ENCODE measurements at regions not wholly inside any gene's neighbourhood (a gene's known extent, or its start where the extent isn't known, plus 50 kb on each side); places are given as distances from the start of the nearest gene placed in this dataset.

DNA sequence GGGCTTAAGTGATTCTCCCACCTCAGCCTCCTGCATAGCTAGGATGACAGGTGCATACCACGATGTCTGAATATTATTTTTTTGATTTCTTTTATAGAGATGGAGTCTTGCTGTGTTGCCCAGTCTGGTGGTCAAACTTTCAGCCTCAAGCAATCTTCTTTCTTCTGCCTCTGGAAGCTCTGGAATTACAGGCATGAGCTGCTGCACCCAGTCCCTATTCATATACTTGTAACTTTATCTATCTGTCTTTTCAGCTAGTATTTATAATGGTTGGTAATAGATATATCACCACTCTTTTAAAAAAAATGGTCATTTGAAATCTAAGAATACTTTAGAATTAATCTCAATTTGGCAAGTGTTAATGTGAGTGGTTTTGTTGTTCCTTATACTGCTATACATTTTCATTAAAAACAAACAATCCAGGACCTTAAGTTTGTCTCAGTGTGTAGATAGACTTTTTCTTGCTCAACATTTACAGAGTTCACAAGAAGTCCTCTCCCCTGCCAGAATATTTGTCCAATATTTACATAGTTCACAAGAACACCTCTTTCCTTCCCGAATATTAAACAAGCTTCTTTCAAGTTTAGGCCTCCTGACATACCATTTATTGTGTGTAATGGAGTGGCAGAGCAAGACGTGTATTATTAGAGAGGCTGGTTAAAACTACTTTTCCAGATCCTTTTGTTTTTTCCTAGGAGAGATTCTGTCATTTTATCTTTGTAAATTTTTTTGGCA, 1197.4 kb upstream of the ADGRL3 start:
- no peak for DNase-seq (ENCODE audit: low read depth)

DNA sequence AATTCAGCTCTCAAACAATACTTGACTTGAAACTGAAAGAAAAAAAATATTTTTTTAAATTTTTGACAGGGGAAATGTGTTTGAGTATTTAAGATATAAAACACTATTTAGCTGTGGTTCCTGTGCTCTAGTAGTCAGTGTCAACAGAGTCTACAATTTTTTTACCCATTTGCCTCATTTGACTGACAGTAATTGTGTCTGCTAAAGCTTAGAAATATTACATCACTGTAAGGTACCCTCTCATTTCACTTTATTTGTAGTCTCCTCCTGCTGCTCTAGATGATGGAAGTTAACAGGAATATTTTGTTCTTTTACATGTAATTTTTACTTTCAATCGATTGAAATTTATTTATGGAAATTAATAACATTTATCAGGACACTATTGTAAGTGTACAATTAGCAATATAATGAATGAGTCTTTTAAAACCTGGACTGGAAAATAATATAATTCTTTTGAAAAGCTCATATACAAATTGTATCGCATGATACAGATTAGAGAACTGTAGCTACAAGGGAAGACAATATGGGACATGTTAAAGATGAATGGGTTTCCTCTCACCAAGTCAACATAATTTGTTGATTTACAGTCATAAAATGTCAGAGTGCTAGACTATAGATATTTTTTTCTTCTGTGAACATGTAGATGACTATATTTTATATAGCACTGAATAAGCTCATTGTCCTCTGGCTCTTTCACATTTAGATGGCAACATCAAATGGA, 1186.5 kb upstream of the ADGRL3 start:
- DNase-seq (ENCODE audit: low read depth), result no peak

DNA sequence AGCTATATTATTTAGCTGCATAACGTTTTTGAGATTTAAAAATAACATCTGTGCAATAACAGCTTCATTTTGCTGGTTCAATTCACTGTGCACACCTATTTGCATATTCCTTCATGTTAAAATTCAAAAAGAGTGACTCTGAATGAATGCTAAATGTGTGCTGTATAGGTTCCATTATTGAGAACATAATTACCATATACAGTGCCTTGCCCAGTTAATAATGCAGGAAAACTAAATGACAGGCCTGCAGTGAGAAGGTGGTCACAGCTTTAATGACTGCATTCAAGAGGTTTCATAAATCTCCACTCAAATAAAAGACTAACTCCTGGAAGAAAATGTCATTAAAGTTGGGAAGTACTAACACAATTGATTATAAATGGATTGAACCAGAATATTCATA, 1183.2 kb upstream of the ADGRL3 start:
- no peak for DNase-seq (ENCODE audit: low read depth)

DNA sequence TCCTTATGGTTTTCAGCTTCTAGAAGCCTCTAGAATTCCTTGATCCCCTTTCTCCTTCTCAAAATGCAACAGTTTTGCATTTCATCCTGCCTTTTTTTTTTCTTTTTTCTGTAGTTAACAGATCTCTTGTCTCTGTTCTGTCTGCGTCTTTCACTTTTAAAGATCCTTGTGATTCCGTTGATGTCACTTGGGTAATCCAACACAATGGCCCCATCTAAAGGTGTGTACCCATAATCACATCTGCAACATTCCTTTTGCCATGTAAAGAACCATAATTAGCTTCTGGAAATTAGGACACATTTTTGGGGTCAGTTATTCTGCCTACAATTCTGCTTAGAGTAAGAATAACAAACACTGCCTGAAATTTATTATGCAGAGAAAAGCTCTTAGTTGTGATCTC, 1180.9 kb upstream of the ADGRL3 start:
- DNase-seq (ENCODE audit: low read depth), result no peak

DNA sequence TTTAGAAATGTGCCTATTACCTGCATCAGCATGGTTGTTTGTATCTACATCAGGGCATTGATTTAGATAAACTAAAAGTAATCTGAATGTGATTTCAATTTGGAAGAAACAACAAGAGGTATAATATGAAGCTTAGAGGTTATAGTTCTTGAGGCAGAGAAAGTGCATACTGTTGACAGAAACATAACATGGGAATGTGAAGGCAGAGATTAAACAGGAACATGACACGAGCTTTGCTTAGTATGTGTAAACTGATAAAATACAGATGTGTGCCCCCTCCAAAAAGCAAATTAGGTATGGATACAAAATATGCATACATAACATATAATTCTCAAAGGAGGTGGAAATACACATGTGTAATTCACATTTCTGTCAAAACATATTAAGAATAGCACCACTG, 1180.2 kb upstream of the ADGRL3 start:
- no peak for DNase-seq (ENCODE audit: low read depth)

DNA sequence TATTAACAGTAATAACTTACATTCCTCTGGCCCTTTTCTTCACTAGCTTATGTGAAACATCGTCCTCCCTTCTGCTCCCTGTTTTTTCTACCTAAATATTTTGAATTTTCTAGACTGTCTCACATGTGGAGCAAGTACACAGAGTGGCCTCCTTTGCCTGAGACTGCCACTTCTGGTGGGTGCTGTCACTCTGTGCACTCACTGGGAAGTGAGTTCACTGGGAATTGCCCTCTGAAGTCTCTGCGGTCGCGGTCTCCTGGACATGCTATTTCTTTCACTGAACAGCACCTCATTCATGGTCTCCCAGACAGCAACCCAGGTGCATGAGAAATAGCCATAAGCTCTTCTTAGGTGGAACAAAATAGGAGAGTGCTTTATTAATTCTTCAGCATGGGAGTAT, 1179.7 kb upstream of the ADGRL3 start:
- DNase-seq (ENCODE audit: low read depth), result no peak

DNA sequence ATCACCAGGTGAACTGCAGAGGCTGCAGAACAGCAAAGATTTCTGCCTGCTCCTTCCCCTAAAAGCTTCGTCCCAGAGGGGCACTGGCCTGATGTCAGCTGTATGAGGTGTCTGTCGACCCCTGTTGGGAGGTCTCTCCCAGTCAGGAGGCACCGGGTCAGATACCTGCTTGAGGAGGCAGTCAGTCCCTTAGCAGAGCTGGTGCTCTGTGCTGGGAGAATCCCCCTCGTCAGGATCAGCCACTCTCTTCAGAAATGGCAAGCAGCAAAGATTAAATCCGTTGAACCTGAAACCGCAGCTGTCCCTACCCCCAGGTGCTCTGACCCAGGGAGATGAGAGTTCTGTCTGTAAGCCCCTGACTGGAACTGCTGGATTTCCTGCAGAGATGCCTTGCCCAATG, 1166.3 kb upstream of the ADGRL3 start:
- no peak for DNase-seq (ENCODE audit: low read depth)

DNA sequence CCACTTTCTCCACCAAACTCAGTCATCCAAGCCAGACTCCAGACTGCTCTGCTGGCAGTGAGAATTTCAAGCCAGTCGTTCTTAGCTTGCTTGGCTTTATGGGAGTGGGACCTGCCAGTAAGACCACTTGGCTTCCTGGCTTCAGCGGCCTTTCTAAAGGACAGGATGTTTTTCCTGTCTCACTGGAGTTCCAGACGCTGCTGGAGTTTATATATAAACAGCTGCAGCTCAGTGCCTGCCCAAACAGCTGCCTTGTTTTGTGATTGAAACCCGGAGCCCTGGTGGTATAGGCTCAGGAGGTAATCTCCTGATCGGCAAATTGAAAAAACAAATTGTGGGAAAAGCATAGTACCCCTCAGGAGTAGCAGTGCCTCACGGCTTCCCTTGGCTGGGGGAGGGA, 1165.8 kb upstream of the ADGRL3 start:
- no peak for DNase-seq (ENCODE audit: low read depth)

DNA sequence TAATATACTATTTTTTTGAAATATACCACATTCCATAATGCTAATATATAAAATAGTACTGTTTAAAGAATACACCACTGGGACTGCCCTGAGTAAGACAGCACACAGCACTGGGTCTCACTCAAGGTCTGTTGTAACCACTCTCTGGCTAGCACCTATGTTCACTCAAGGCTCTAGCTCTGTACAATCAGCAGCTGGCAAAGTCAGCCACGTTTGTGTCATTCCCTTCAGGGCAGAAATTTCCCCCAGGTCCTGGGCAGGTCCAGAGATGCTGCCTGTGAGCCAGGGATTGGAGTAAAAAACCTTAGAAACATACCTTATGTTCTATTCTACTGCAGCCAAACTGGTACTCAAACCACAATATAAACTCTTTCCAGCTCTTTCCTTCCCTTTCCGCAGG, 1160.2 kb upstream of the ADGRL3 start:
- DNase-seq (ENCODE audit: low read depth), result no peak

DNA sequence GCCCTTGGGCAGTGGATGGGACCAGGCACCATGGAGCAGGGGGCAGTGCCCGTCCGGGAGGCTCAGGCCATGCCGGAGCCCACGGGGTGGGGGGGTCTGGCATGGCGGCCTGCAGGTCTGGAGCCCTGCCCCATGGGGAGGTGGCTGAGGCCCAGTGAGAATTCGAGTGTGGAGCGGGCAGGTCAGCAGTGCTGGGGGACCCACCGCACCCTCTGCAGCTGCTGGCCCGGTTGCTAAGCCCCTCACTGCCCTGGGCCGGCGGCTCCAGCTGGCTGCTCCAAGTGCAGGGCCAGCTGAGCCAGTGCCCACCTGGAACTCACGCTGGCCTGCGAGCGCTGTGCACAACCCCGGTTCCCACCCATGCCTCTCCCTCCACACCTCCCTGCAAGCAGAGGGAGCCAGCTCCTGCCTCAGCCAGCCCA, 1157.9 kb upstream of the ADGRL3 start:
- DNase-seq (ENCODE audit: low read depth), result no peak

DNA sequence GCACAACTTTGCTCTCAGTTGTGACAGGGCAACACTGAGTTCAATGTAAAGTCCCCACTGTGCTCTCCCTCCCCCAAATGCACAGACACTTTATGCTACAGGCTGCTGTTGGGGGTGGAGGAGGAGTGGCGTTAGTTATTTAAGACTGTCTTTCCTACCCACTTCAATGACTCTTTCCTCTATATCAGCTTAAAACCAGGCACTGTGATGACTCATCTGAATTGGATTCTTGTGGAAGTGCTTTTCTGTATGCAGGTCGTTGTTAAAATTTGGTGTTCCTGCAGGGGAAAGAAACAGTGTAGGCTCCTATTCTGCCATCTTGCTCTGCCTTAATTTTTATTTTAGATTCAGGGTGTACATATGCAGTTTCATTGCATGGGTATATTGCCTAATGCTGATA, 1157.2 kb upstream of the ADGRL3 start:
- DNase-seq (ENCODE audit: low read depth), result no peak

DNA sequence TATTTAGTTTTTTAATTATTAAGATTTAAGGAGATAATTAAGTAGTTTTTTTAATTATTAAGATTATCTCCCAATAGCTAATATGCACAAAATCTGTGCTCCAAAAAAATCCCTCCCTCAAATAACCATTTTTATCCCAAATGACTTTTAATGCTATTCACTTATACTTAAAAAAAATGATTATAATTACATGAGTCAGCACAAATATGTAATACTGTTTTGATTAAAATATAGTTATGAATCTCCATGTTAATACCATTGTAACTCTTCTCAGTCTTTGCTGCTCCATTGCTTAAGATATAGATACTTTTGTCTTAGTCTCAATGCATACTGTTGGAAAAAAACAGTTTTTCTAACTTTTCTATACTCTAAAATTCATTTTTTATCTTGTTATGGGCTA, 1121.1 kb upstream of the ADGRL3 start:
- DNase-seq (ENCODE audit: low read depth), result no peak

DNA sequence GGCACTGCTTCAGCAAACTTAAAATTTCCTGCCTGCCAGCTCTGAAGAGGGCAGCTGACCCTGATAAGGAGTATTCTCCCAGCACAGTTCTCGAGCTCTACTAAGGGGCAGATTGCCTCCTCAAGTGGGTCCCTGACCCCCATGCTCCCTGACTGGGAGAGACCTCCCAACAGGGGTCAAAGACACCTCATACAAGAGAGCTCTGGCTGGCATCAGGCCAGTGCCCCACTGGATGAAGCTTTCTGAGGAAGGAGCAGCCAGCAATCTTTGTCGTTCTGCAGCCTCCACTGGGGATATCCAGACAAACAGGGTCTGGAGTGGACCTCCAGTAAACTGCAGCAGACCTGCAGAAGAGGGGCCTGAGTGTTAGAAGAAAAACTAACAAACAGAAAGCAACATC, 1118.3 kb upstream of the ADGRL3 start:
- no peak for DNase-seq (ENCODE audit: low read depth)

DNA sequence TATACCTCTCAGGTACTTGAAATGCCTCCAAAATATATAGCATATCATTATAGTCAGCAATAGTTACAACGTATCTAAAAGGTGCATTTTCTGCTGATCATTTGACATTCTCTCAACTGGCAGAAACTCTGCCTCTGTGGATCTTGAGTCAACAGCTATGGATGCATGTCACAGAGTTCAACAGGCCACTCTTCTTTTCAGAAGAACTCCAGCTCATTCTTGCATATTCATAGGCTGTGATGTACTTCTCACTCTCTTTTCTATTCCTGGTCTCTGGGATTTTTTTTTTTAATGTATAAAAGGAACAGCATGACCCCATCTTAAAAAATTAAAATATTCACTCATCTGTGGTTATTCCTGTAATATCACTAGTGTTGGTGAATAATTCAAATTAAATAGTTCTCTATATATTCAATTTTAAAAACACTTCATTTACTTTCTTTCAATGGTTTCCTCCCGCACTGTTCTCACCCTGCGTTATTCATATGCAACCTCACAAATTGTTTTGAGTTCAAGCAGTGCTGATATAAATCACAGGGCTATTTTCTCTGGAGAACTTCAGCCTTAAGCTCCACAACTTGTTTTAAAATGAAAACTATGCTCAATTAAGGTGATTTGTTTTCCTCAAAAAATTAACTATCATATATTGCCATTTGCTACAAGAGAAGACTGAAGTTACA, 1111.2 kb upstream of the ADGRL3 start:
- DNase-seq (ENCODE audit: low read depth), result no peak

DNA sequence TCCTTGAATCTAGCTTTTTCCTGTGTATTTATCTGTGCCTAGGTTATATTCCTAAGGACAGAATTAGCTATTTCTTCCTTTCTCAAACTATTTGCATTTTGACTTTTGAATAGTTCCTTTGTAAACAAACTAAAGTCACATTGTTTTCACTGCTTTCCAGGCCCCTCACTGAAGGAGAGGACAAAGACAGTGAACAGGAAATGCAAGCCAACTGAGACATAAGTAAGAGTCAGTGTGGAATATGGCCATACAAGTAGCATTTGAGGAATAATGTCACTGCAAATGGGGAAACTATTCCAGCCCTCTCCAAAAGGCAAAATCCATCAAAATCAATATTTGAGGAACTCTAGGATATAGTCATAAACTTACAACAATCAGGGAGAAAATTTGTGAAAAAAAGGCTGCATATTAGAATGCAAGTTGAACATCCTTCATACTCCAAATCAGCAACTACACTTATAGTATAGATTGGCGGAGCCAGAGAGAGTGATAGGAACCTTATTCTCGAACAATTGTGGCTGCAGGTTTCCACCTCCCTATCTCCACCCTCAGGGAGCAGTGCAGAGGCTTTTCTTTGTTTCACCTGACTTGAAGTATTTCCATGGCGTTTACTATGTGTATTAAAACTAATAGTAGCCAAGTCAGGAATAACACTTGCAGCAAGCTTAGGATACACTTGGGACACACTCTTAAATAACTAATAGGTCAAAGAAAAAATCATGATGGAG, 1110.4 kb upstream of the ADGRL3 start:
- DNase-seq (ENCODE audit: low read depth), result no peak

DNA sequence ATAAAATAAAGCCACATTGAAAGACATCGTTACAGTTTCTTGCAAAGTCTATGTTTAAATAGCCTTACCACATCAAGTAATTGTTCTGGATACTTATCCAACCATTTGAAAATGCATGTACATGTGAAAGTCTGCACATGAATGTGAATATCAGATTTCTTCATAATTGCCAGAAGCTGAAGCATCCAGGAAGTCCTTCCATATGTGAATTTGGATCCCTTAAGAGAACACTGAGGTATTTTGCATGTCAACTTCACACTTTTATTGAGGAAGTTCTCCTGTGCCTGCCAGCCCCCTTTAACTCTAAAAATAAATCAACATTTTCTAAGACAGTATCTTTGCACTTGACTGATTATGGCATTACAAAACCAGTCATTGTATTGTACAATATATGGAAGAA, 1103.5 kb upstream of the ADGRL3 start:
- DNase-seq (ENCODE audit: low read depth), result no peak

DNA sequence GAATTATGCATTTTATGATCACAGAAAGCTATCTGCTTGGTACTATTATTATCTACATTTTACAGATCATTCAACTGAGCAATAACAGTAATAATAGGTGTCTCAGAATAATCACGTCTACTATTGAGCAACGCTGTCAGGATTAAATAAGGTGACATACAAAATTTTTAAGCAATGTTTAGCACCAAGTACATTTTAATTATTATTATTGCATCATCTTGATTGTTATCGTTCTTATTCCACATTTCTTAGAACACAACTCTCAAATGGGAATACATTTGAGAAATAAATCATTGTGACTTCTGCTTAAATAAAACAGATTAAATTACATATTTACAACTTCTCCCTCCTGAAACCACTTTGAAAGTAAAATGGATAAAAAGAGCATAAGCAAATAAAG, 1083.5 kb upstream of the ADGRL3 start:
- no peak for DNase-seq (ENCODE audit: low read depth)

DNA sequence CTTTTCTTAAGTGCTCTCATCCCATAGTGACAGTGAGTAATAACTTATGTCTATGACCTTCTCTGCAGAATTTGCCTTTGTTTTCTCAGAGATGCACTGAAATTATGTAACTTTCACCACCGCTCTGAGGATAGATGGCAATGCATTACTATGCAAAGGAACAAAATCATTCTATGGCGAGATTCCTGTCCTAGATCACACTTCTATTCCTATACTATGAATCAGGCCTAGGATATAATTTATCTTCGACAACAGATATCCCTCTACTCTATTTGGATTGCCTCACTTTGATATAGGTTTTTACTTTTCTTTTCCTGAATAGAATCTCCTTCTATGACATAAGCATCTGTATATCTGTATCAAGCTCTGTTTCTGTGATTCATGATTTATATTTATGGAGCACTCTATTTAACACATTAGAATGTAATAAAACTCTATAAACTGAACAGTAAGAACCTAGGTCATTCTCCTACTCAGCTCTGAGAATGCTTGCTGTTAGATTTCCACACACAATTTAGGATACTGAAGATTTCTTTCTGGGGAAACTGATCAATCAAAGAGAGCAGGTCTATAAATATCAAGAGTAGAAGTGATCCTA, 1082.3 kb upstream of the ADGRL3 start:
- DNase-seq (ENCODE audit: low read depth), result no peak

DNA sequence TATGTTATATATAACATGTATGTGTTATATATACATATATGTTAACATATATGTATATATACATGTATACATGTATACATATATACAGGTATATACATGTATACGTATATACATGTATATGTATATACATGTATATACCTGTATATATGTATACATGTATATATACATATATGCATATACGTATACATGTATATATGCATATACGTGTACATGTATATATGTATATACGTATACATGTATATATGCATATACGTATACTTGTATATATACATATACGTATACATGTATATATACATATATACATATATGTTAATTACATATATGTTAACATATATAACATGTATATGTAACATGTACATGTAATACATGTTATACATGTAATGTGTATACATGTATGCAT, 1077.3 kb upstream of the ADGRL3 start:
- DNase-seq (ENCODE audit: low read depth), result no peak

DNA sequence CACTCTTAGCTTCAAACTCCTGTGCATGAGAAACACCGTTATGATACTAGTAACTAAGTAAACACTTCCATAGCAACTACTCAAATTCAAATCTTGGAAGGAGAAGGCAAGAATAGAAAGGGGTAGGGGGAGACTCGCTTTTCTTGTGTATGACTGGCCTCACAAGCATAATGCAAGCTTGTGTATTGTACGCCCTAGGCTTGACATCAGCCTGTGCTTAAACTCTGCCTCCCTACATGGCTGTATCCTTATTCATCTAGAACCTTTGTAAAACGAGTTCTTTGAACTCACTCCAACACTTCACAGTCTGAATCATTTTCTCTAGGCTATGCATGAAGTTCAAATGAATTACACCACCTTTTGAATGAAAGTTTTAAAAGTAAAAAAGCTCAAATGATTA, 1071.2 kb upstream of the ADGRL3 start:
- no peak for DNase-seq (ENCODE audit: low read depth)

DNA sequence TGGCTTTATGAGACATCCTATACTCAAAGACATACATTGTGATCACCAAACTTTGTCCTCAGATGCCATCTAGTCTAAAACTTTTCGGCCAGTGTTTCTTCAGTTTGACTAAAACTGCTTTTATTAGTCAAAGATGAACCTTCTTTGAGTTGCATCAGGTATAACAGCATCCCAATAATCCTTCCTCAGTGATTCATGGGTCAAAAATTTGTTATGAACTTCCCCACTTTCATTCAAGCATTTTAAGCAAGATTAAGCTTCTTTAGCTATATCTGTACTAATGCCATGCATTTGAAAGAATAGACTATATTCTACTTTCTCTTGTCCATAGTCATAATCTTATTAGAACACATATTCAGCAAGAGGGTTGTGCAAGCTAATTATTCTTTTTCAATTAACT, 1070.4 kb upstream of the ADGRL3 start:
- DNase-seq (ENCODE audit: low read depth), result no peak

DNA sequence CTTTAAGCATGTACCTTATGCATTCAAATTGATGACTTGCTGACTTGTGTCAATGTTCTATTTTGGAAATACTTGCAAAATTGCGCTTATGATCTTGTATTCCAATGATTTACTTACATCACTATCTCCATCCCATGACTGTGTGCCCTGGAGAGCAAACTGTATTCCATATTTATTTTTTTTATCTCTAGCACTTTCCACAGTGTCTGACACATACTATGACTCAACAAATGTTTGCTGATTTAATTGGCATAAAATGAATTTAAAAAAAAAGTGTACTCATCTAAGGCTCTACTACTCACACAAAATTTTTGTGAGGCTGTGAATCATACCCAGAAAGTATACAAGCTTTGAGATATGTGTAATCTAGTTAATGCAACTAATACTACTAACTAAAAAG, 1066.8 kb upstream of the ADGRL3 start:
- no peak for DNase-seq (ENCODE audit: low read depth)

Measured in Daoy (cell line).